IPS-20b (cell line): ENCODE measurements at regions not wholly inside any gene's neighbourhood (a gene's known extent, or its start where the extent isn't known, plus 50 kb on each side); places are given as distances from the start of the nearest gene placed in this dataset.

Experiments used
- H3K27ac ChIP-seq: one replicate; pipeline ENCODE4 v1.5.1; 2013; ENCODE audit warnings: low read length
- H3K27me3 ChIP-seq: 2 replicates; pipeline ENCODE4 v1.6.1; 2013; ENCODE audit warnings: mild to moderate bottlenecking, low read length, inconsistent platforms; ENCODE audit not compliant: insufficient read depth
- H3K36me3 ChIP-seq: 2 replicates; pipeline ENCODE4 v1.6.1; 2013; ENCODE audit warnings: low read depth, mild to moderate bottlenecking, inconsistent platforms, low read length, moderate library complexity; ENCODE audit not compliant: insufficient read depth
- H3K4me1 ChIP-seq: 2 replicates; pipeline ENCODE4 v1.6.1; 2013; ENCODE audit warnings: mild to moderate bottlenecking, control low read depth, inconsistent platforms, low read length, moderate library complexity; ENCODE audit not compliant: insufficient read depth
- H3K4me3 ChIP-seq: 2 replicates; pipeline ENCODE4 v1.5.1; 2013; ENCODE audit warnings: mild to moderate bottlenecking, low read length, inconsistent platforms
- H3K9ac ChIP-seq: 2 replicates; pipeline ENCODE4 v1.6.1; 2013; ENCODE audit warnings: low read depth, mild to moderate bottlenecking, inconsistent platforms, low read length, moderate library complexity
- H3K9me3 ChIP-seq: 2 replicates; pipeline ENCODE4 v1.6.1; 2013; ENCODE audit warnings: mild to moderate bottlenecking, low read depth, low read length, inconsistent platforms; ENCODE audit not compliant: insufficient read depth

- Histone ChIP-seq H3K36me3 (no peaks in the 10 kb centered on the region), H3K9ac (no peak overlapping the region), H3K9me3 (no peaks in the 10 kb centered on the region), H3K4me3 (no peak overlapping the region), H3K27ac (no peak overlapping the region), H3K4me1 (peaks cover 10% of the 10 kb centered on the region), H3K27me3 (no peaks in the 10 kb centered on the region)
Measured at GRCh38 chr2:226132323-226133215, 667.1 kb downstream of the IRS1 start.

- H3K9me3 ChIP-seq, result no peaks in the 10 kb centered on the region
- H3K36me3 ChIP-seq, result no peaks in the 10 kb centered on the region
- no peak overlapping the region for H3K4me3 ChIP-seq
- H3K4me1 ChIP-seq, result peaks cover 10% of the 10 kb centered on the region
- H3K27ac ChIP-seq, result no peak overlapping the region
- H3K9ac ChIP-seq, result no peak overlapping the region
- H3K27me3 ChIP-seq, result no peaks in the 10 kb centered on the region
Measured at GRCh38 chr2:226131299-226131784, 668.3 kb downstream of the IRS1 start.

- Histone ChIP-seq H3K27me3 (no peaks in the 10 kb centered on the region), H3K4me3 (no peak overlapping the region), H3K9me3 (no peaks in the 10 kb centered on the region), H3K36me3 (no peaks in the 10 kb centered on the region), H3K9ac (no peak overlapping the region), H3K27ac (no peak overlapping the region), H3K4me1 (peaks cover 10% of the 10 kb centered on the region)
Measured at GRCh38 chr2:226130192-226130591, 669.4 kb downstream of the IRS1 start.

GRCh38 chr2:226127682-226128081 is 671.9 kb downstream of the IRS1 start:
- Histone ChIP-seq H3K27ac (no peak overlapping the region), H3K9me3 (no peaks in the 10 kb centered on the region), H3K4me3 (no peak overlapping the region), H3K9ac (no peak overlapping the region), H3K36me3 (no peaks in the 10 kb centered on the region), H3K4me1 (peaks cover 13% of the 10 kb centered on the region), H3K27me3 (no peaks in the 10 kb centered on the region)

- Histone ChIP-seq H3K4me3 (no peak overlapping the region), H3K27me3 (no peaks in the 10 kb centered on the region), H3K9ac (no peak overlapping the region), H3K4me1 (peaks cover 5% of the 10 kb centered on the region; the same call in 1 of the 2 replicates), H3K27ac (no peak overlapping the region), H3K36me3 (no peaks in the 10 kb centered on the region), H3K9me3 (no peaks in the 10 kb centered on the region)
Measured at GRCh38 chr2:226126104-226126503, 673.5 kb downstream of the IRS1 start.

GRCh38 chr2:226125176-226125883 is 674.3 kb downstream of the IRS1 start:
- no peak overlapping the region for H3K9ac ChIP-seq
- H3K9me3 ChIP-seq, result no peaks in the 10 kb centered on the region
- H3K27me3 ChIP-seq, result no peaks in the 10 kb centered on the region
- no peak overlapping the region for H3K27ac ChIP-seq
- peaks cover 5% of the 10 kb centered on the region; the same call in 1 of the 2 replicates for H3K4me1 ChIP-seq
- no peaks in the 10 kb centered on the region for H3K36me3 ChIP-seq
- H3K4me3 ChIP-seq, result no peak overlapping the region

GRCh38 chr2:226124548-226125011 is 675.0 kb downstream of the IRS1 start:
- Histone ChIP-seq H3K9ac (no peak overlapping the region), H3K27me3 (no peaks in the 10 kb centered on the region), H3K4me3 (no peak overlapping the region)

GRCh38 chr2:226123300-226123699 is 676.3 kb downstream of the IRS1 start:
- no peaks in the 10 kb centered on the region for H3K36me3 ChIP-seq
- no peaks in the 10 kb centered on the region for H3K9me3 ChIP-seq
- peaks cover 9% of the 10 kb centered on the region; the same call in 1 of the 2 replicates for H3K4me1 ChIP-seq
- H3K9ac ChIP-seq, result no peak overlapping the region
- no peak overlapping the region for H3K4me3 ChIP-seq
- H3K27ac ChIP-seq, result no peak overlapping the region
- no peaks in the 10 kb centered on the region for H3K27me3 ChIP-seq

More at GRCh38 chr2:226124548-226125011, 675.0 kb downstream of the IRS1 start:
- Histone ChIP-seq H3K27ac (no peak overlapping the region), H3K4me1 (peaks cover 5% of the 10 kb centered on the region; the same call in 1 of the 2 replicates), H3K9me3 (no peaks in the 10 kb centered on the region), H3K36me3 (no peaks in the 10 kb centered on the region)

GRCh38 chr2:226122041-226122440 is 677.6 kb downstream of the IRS1 start:
- no peaks in the 10 kb centered on the region for H3K27me3 ChIP-seq
- no peak overlapping the region for H3K27ac ChIP-seq
- H3K9me3 ChIP-seq, result no peaks in the 10 kb centered on the region
- no peak overlapping the region for H3K4me3 ChIP-seq
- no peak overlapping the region for H3K9ac ChIP-seq
- H3K4me1 ChIP-seq, result peaks cover 9% of the 10 kb centered on the region; the same call in 1 of the 2 replicates
- no peaks in the 10 kb centered on the region for H3K36me3 ChIP-seq

GRCh38 chr2:226121046-226121738 is 678.4 kb downstream of the IRS1 start:
- Histone ChIP-seq H3K4me1 (peaks cover 12% of the 10 kb centered on the region; the same call in 1 of the 2 replicates), H3K36me3 (no peaks in the 10 kb centered on the region), H3K4me3 (no peak overlapping the region), H3K27ac (no peak overlapping the region), H3K27me3 (no peaks in the 10 kb centered on the region), H3K9me3 (no peaks in the 10 kb centered on the region), H3K9ac (no peak overlapping the region)
